Lung (tissue), 11 donors: ENCODE measurements at regions not wholly inside any gene's neighbourhood (a gene's known extent, or its start where the extent isn't known, plus 50 kb on each side); places are given as distances from the start of the nearest gene placed in this dataset.

Experiments used
- ATAC-seq: fragments of 200-7000 bp; cut with Tn5 transposase; one replicate; pipeline ENCODE4 v1.9.1; 2020; ENCODE audit warnings: moderate number of reproducible peaks; ENCODE audit not compliant: insufficient read depth, low FRiP score
- DNase-seq, 3 donors: peaks; one replicate each; pipeline ENCODE4 v3.0.0-alpha.2; 2013 to 2017
- H3K27ac ChIP-seq, 2 donors: one replicate each; pipeline ENCODE4 v1.5.1; 2013; ENCODE audit warnings: mild to moderate bottlenecking in 2 of 2, moderate library complexity in 2 of 2, control low read depth in 1 of 2, inconsistent platforms in 1 of 2, low read depth in 1 of 2, low read length in 1 of 2
- H3K27me3 ChIP-seq, 3 donors: one replicate each; pipeline ENCODE4 v1.5.1; 2013; ENCODE audit warnings: low read length in 2 of 3; ENCODE audit not compliant: control insufficient read depth in 3 of 3, insufficient read depth in 3 of 3
- H3K36me3 ChIP-seq, 4 donors: one replicate each; pipeline ENCODE4 v1.5.1; 2013; ENCODE audit warnings: low read length in 4 of 4, mild to moderate bottlenecking in 1 of 4, moderate library complexity in 1 of 4; ENCODE audit not compliant: control insufficient read depth in 4 of 4, insufficient read depth in 4 of 4
- H3K4me1 ChIP-seq, 5 donors: one replicate each; pipeline ENCODE4 v1.5.1; 2013; ENCODE audit warnings: low read length in 5 of 5, mild to moderate bottlenecking in 2 of 5, moderate library complexity in 1 of 5; ENCODE audit not compliant: control insufficient read depth in 5 of 5, insufficient read depth in 5 of 5
- H3K4me3 ChIP-seq: one replicate; pipeline ENCODE4 v1.5.1; 2013; ENCODE audit warnings: mild to moderate bottlenecking, control low read depth, moderate library complexity
- H3K9ac ChIP-seq, 2 donors: one replicate each; pipeline ENCODE4 v1.5.1; 2013; ENCODE audit warnings: low read length in 2 of 2, control low read depth in 1 of 2; ENCODE audit not compliant: insufficient read depth in 1 of 2
- H3K9me3 ChIP-seq, 4 donors: one replicate each; pipeline ENCODE4 v1.5.1; 2013; ENCODE audit warnings: low read length in 3 of 4, mild to moderate bottlenecking in 1 of 4, moderate library complexity in 1 of 4; ENCODE audit not compliant: control insufficient read depth in 4 of 4, insufficient read depth in 3 of 4
- CTCF ChIP-seq: IDR thresholded peaks from 2 replicates; pipeline ENCODE4 v1.5.1; 2012; ENCODE audit warnings: mild to moderate bottlenecking; ENCODE audit errors: control extremely low read depth, extremely low read depth
- WGBS, 2 donors: extraction: QIAGEN DNeasy Blood & Tissue Kit; methylation state at CpG; one replicate each; pipeline ENCODE4 v1.1.7; 2013; 5-methylcytosine and 5-hydroxymethylcytosine counted together
- donor health status: control.
- donor health status: control.
- donor health status: Bipolar disorder and iron deficiency.
- donor health status: healthy.
- donor health status: DM: yes; HTN: yes; CAD: no.

GRCh38 chr1:87928623-87929022, 599.9 kb downstream of the LMO4 start:
- no peaks in the 10 kb centered on the region for H3K36me3 ChIP-seq
- no peak overlapping the region for H3K4me3 ChIP-seq
- TF ChIP-seq CTCF: no peak
- H3K9me3 ChIP-seq: peaks cover 0 to 4% (median 2%) of the 10 kb centered on the region in 4 donors
- WGBS, 2 donors: 66 to 85% methylated on average over 1 of the region's 1 CpG
- no peaks in the 10 kb centered on the region for H3K4me1 ChIP-seq
- H3K27me3 ChIP-seq: no peaks in the 10 kb centered on the region
- no peak for ATAC-seq
- no peak for DNase-seq
- H3K9ac ChIP-seq: no peak overlapping the region
- H3K27ac ChIP-seq: no peak overlapping the region

DNA sequence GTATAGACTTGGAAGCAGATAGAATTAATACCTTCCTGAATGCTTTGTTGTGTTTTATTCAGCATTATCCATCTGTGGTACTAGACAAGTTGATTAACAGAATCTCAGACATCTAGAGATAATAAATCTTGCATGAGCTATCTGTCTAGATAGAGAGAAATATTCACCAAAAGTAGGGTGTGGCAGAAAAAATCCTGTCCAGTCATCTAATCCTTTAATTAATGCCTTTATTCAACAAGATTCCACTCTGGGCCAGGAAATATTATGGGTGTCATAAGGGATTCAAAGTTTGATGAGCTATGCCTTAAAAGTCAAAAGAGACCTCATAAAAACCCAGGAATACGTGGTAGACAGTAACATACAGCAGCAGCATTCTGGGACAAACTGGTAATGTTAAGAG, 601.2 kb downstream of the LMO4 start:
- Histone ChIP-seq H3K36me3 (no peaks in the 10 kb centered on the region), H3K9me3 (peaks cover 0 to 4% (median 2%) of the 10 kb centered on the region in 4 donors), H3K4me1 (no peaks in the 10 kb centered on the region), H3K27ac (no peak overlapping the region), H3K4me3 (no peak overlapping the region), H3K27me3 (no peaks in the 10 kb centered on the region), H3K9ac (no peak overlapping the region)
- TF ChIP-seq CTCF: no peak
- DNase-seq (no peak), ATAC-seq (no peak)
- 73 to 75% methylated on average over 1 of the region's 1 CpG for WGBS, 2 donors

DNA sequence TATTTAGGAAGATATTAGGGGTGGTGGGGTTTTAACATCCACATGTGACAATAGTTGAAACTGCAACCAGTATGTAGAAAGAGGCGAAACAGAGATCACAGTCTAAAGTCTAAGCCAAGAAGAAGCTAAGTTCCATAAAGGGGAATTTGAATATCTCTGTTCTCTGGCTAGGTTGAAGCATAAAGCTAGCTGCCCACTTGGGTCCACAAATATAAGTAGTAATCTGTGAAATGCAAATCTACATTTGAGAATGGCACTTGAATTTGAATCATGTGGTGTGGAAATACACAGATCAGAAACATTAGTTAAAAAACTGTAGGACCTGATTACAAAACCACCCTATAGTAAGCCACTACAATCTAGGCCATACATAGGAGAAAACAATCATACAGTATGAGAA, 602.1 kb downstream of the LMO4 start:
- no peak for TF ChIP-seq CTCF
- 45 to 87% methylated on average over 1 of the region's 1 CpG for WGBS, 2 donors
- no peaks in the 10 kb centered on the region for H3K27me3 ChIP-seq
- H3K36me3 ChIP-seq: no peaks in the 10 kb centered on the region
- H3K27ac ChIP-seq: no peak overlapping the region
- H3K4me1 ChIP-seq: no peaks in the 10 kb centered on the region
- no peak overlapping the region for H3K4me3 ChIP-seq
- no peak overlapping the region for H3K9ac ChIP-seq
- ATAC-seq (no peak), DNase-seq (no peak)
- peaks cover 0 to 4% (median 2%) of the 10 kb centered on the region in 4 donors for H3K9me3 ChIP-seq

DNA sequence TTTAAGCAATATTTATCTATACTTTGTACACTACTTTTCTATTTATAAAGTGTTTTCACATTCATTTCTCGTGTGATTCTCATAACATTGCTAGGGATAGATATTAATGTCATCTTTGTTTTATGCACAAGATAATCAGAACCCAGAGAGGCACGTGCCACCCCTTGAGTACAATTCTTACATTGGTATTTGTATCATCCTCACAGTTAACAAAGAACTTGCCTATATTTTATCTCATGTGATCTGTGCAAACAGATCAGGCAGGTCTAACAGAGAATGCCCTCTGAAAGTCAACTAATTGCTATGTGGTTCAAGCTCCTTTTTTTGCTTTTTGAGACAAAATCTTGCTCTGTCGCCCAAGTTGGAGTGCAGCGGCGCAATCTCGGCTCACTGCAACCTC, 604.5 kb downstream of the LMO4 start:
- 89 to 96% methylated on average over 6 of the region's 6 CpGs for WGBS, 2 donors
- no peak overlapping the region for H3K4me3 ChIP-seq
- H3K27me3 ChIP-seq: no peaks in the 10 kb centered on the region
- peaks cover 0 to 6% (median 0%) of the 10 kb centered on the region in 5 donors for H3K4me1 ChIP-seq
- no peak for DNase-seq
- H3K36me3 ChIP-seq: no peaks in the 10 kb centered on the region
- no peak for TF ChIP-seq CTCF
- H3K9me3 ChIP-seq: peaks cover 0 to 4% (median 2%) of the 10 kb centered on the region in 4 donors
- no peak for ATAC-seq
- H3K9ac ChIP-seq: no peak overlapping the region
- no peak overlapping the region for H3K27ac ChIP-seq
